H1 (cell line): ENCODE measurements at regions not wholly inside any gene's neighbourhood (a gene's known extent, or its start where the extent isn't known, plus 50 kb on each side); places are given as distances from the start of the nearest gene placed in this dataset.

Experiments used
- CTCF ChIA-PET: fragments of 300-600 bp; sonication (Branson Sonifier 250); formaldehyde crosslinking; loops from one replicate; lab custom pipeline; 2021; ENCODE audit not compliant: partially characterized antibody; lab: Charles Lee
- POLR2A ChIA-PET: fragments of 300-600 bp; sonication (Branson Sonifier 250); formaldehyde crosslinking; loops from one replicate; lab custom pipeline; 2021; ENCODE audit warnings: inconsistent platforms; ENCODE audit not compliant: partially characterized antibody; lab: Charles Lee
- DNase-seq, 2 experiments: peaks; one replicate each; pipeline versions ENCODE4 v3.0.0 to v3.0.0-alpha.2; 2010 to 2022; ENCODE audit warnings: low spot score in 2 of 2, low read depth in 1 of 2, mixed read lengths in 1 of 2
- FAIRE-seq: peaks from 2 replicates; lab custom pipeline; 2011; peaks lifted over from hg19 to GRCh38; lab: Jason Lieb, UNC
- H2AFZ ChIP-seq: 2 replicates; pipeline ENCODE4 v1.8.1; 2012; ENCODE audit warnings: low read length, inconsistent platforms
- H2AK5ac ChIP-seq: 2 replicates; pipeline ENCODE4 v1.6.1; 2013; ENCODE audit warnings: low read depth, low read length
- H2BK120ac ChIP-seq: replicated peaks from 2 replicates; pipeline ENCODE3; 2013; ENCODE audit warnings: low read depth, low read length, inconsistent platforms
- H2BK12ac ChIP-seq: 2 replicates; pipeline ENCODE4 v1.6.1; 2013; ENCODE audit warnings: low read depth, low read length
- H2BK15ac ChIP-seq: 2 replicates; pipeline ENCODE4 v1.6.1; 2013; ENCODE audit warnings: low read length
- H2BK20ac ChIP-seq: 2 replicates; pipeline ENCODE4 v1.6.1; 2013; ENCODE audit warnings: low read length
- H2BK5ac ChIP-seq: 2 replicates; pipeline ENCODE4 v1.6.1; 2013; ENCODE audit warnings: low read depth, low read length
- H3K14ac ChIP-seq: 2 replicates; pipeline ENCODE4 v1.6.1; 2013; ENCODE audit warnings: inconsistent platforms; ENCODE audit not compliant: insufficient read length
- H3K18ac ChIP-seq: 2 replicates; pipeline ENCODE4 v1.6.1; 2013; ENCODE audit warnings: low read length; ENCODE audit errors: extremely low read depth
- H3K23ac ChIP-seq: 2 replicates; pipeline ENCODE4 v1.6.1; 2013; ENCODE audit warnings: inconsistent platforms; ENCODE audit not compliant: insufficient read length
- H3K23me2 ChIP-seq: 2 replicates; pipeline ENCODE4 v1.6.1; 2013; ENCODE audit warnings: low read depth, low read length
- H3K27ac ChIP-seq: 2 replicates; pipeline ENCODE4 v1.6.1; 2011; ENCODE audit warnings: low read depth, low read length, inconsistent platforms
- H3K27me3 ChIP-seq, 4 experiments: replicated peaks in 1 of 4; 1 replicate in 1 of 4; 2 replicates in 3 of 4; pipeline versions ENCODE4 v1.6.1 to v1.8.1; 2011 to 2013; ENCODE audit warnings: low read length in 3 of 4, mild to moderate bottlenecking in 3 of 4, inconsistent platforms in 2 of 4, mixed read lengths in 2 of 4, moderate library complexity in 1 of 4; ENCODE audit not compliant: control insufficient read depth in 3 of 4, insufficient read depth in 3 of 4; ENCODE audit errors: extremely low read depth in 1 of 4
- H3K36me3 ChIP-seq, 4 experiments: 2 replicates each; pipeline versions ENCODE4 v1.6.1 to v1.8.1; 2011 to 2013; ENCODE audit warnings: mild to moderate bottlenecking in 4 of 4, low read length in 3 of 4, moderate library complexity in 2 of 4, control low read depth in 1 of 4, inconsistent platforms in 1 of 4; ENCODE audit not compliant: insufficient read depth in 4 of 4, control insufficient read depth in 2 of 4
- H3K4ac ChIP-seq: replicated peaks from 2 replicates; pipeline ENCODE3; 2013; ENCODE audit warnings: low read length, low read depth, mixed read lengths, inconsistent platforms; ENCODE audit not compliant: insufficient read length
- H3K4me1 ChIP-seq, 4 experiments: replicated peaks in 1 of 4; 1 replicate in 1 of 4; 2 replicates in 3 of 4; pipeline versions ENCODE4 v1.6.1 to v1.8.1; 2011 to 2013; ENCODE audit warnings: low read length in 3 of 4, inconsistent platforms in 2 of 4, mixed read lengths in 1 of 4; ENCODE audit not compliant: insufficient read depth in 4 of 4, control insufficient read depth in 3 of 4
- H3K4me2 ChIP-seq, 2 experiments: 2 replicates each; pipeline versions ENCODE4 v1.6.1 to v1.8.1; 2011 to 2013; ENCODE audit warnings: low read depth in 2 of 2, low read length in 2 of 2, control low read depth in 1 of 2, inconsistent platforms in 1 of 2, mild to moderate bottlenecking in 1 of 2; ENCODE audit not compliant: insufficient read depth in 1 of 2
- H3K4me3 ChIP-seq, 4 experiments: fragments of 200-600, 300-600 bp in 1 of 4; sonication (generic), shearing (Covaris generic), sonication (Bioruptor Twin) in 1 of 4; 2 replicates each; pipeline versions ENCODE4 v1.5.1 to v1.8.1; 2011 to 2016; ENCODE audit warnings: low read length in 4 of 4, low read depth in 3 of 4, control low read depth in 2 of 4, inconsistent platforms in 2 of 4, mild to moderate bottlenecking in 2 of 4, mixed read lengths in 1 of 4, moderate library complexity in 1 of 4; ENCODE audit not compliant: insufficient read depth in 2 of 4; ENCODE audit errors: extremely low read depth in 1 of 4
- H3K56ac ChIP-seq: replicated peaks from 2 replicates; pipeline ENCODE3; 2013; ENCODE audit warnings: low read depth, mild to moderate bottlenecking, mixed read lengths, low read length, inconsistent platforms; ENCODE audit not compliant: insufficient read length
- H3K79me1 ChIP-seq: 2 replicates; pipeline ENCODE4 v1.6.1; 2013; ENCODE audit warnings: low read depth, low read length, control low read depth
- H3K79me2 ChIP-seq, 2 experiments: 2 replicates each; pipeline versions ENCODE4 v1.6.1 to v1.8.1; 2012 to 2013; ENCODE audit warnings: low read length in 2 of 2, mild to moderate bottlenecking in 2 of 2, inconsistent platforms in 1 of 2; ENCODE audit not compliant: insufficient read depth in 2 of 2, control insufficient read depth in 1 of 2
- H3K9ac ChIP-seq, 4 experiments: replicated peaks in 1 of 4; 1 replicate in 1 of 4; 2 replicates in 3 of 4; pipeline versions ENCODE4 v1.6.1 to v1.8.1; 2011 to 2013; ENCODE audit warnings: low read depth in 3 of 4, low read length in 3 of 4, control low read depth in 2 of 4, mild to moderate bottlenecking in 2 of 4, moderate library complexity in 2 of 4, inconsistent platforms in 1 of 4; ENCODE audit errors: extremely low read depth in 1 of 4
- H3K9me3 ChIP-seq, 2 experiments: 2 replicates each; pipeline versions ENCODE4 v1.6.1 to v1.8.1; 2012 to 2013; ENCODE audit warnings: mild to moderate bottlenecking in 2 of 2, moderate library complexity in 2 of 2, control low read depth in 1 of 2, inconsistent platforms in 1 of 2, low read depth in 1 of 2, low read length in 1 of 2, mixed read lengths in 1 of 2; ENCODE audit not compliant: insufficient read depth in 2 of 2
- H4K20me1 ChIP-seq, 2 experiments: replicated peaks in 1 of 2; 2 replicates each; pipeline versions ENCODE3 to v1.8.1; 2011 to 2013; ENCODE audit warnings: inconsistent platforms in 2 of 2, low read length in 2 of 2, mild to moderate bottlenecking in 1 of 2; ENCODE audit not compliant: insufficient read depth in 2 of 2, control insufficient read depth in 1 of 2
- H4K5ac ChIP-seq: 2 replicates; pipeline ENCODE4 v1.6.1; 2013; ENCODE audit warnings: low read length, low read depth, mixed read lengths, inconsistent platforms; ENCODE audit not compliant: insufficient read length
- H4K8ac ChIP-seq: 2 replicates; pipeline ENCODE4 v1.8.0; 2013; ENCODE audit warnings: mild to moderate bottlenecking, moderate library complexity, low read length, inconsistent platforms; ENCODE audit not compliant: insufficient read depth; ENCODE audit errors: extremely low read depth
- H4K91ac ChIP-seq: replicated peaks from 2 replicates; pipeline ENCODE3; 2013; ENCODE audit warnings: low read length, mixed read lengths, inconsistent platforms; ENCODE audit not compliant: insufficient read length
- CBX8 ChIP-seq: fragments of 300-800, 300-1000 bp; sonication (generic); IDR thresholded peaks from 2 replicates; pipeline ENCODE4 v1.7.1; 2016; ENCODE audit warnings: low read depth, low read length, borderline replicate concordance
- E2F6 ChIP-seq: IDR thresholded peaks from 2 replicates; pipeline ENCODE4 v1.6.1; 2012; ENCODE audit warnings: inconsistent platforms
- EZH2 ChIP-seq: fragments of 200-600 bp; sonication (generic); IDR thresholded peaks from 2 replicates; pipeline ENCODE4 v1.7.1; 2012; ENCODE audit warnings: low read depth, mild to moderate bottlenecking, moderate library complexity, low read length, inconsistent platforms; ENCODE audit not compliant: severe bottlenecking
- HDAC2 ChIP-seq, 2 experiments: fragments of 300-600 bp in 1 of 2; sonication (generic) in 1 of 2; IDR thresholded peaks; 2 replicates each; pipeline ENCODE4 v1.6.1; 2011 to 2012; ENCODE audit warnings: low read depth in 2 of 2, low read length in 2 of 2, mild to moderate bottlenecking in 2 of 2, moderate library complexity in 2 of 2, borderline replicate concordance in 1 of 2, inconsistent platforms in 1 of 2
- KDM4A ChIP-seq: IDR thresholded peaks from one replicate; pipeline ENCODE4 v1.7.1; 2012; ENCODE audit warnings: low read depth, mild to moderate bottlenecking, moderate library complexity, low read length, inconsistent platforms; ENCODE audit not compliant: severe bottlenecking
- NRF1 ChIP-seq: IDR thresholded peaks from 2 replicates; pipeline ENCODE4 v1.6.1; 2011; ENCODE audit warnings: mild to moderate bottlenecking, low read depth, low read length, improper control_type of control experiment
- POLR2AphosphoS5 ChIP-seq: IDR thresholded peaks from 2 replicates; pipeline ENCODE4 v1.6.1; 2011; ENCODE audit warnings: low read depth, low read length
- RBBP5 ChIP-seq: IDR thresholded peaks from 2 replicates; pipeline ENCODE4 v1.7.1; 2012; ENCODE audit warnings: low read depth, mild to moderate bottlenecking, inconsistent platforms, low read length, moderate library complexity, borderline replicate concordance
- RNF2 ChIP-seq: fragments of 200-900, 300-1000 bp; sonication (generic); IDR thresholded peaks from 2 replicates; pipeline ENCODE4 v1.7.1; 2016; ENCODE audit warnings: borderline replicate concordance, low read depth, mild to moderate bottlenecking, antibody characterized with exemption, low read length; ENCODE audit not compliant: poor library complexity, severe bottlenecking; ENCODE audit errors: missing control alignments
- SIX5 ChIP-seq: IDR thresholded peaks from 2 replicates; pipeline ENCODE4 v1.6.1; 2011; ENCODE audit warnings: mild to moderate bottlenecking, low read depth, low read length
- SP2 ChIP-seq: IDR thresholded peaks from 2 replicates; pipeline ENCODE4 v1.6.1; 2012; ENCODE audit warnings: mild to moderate bottlenecking, low read length, inconsistent platforms
- SP4 ChIP-seq: IDR thresholded peaks from 2 replicates; pipeline ENCODE4 v1.6.1; 2012; ENCODE audit warnings: low read length, inconsistent platforms
- SUZ12 ChIP-seq: fragments of 200-600 bp; sonication (generic); IDR thresholded peaks from 2 replicates; pipeline ENCODE4 v1.6.1; 2012; ENCODE audit warnings: mild to moderate bottlenecking, inconsistent platforms, low read length, moderate library complexity, mixed read lengths
- TBP ChIP-seq: IDR thresholded peaks from 2 replicates; pipeline ENCODE4 v1.6.1; 2011; ENCODE audit warnings: low read depth, low read length, improper control_type of control experiment
- WGBS, 2 experiments: shearing (Covaris generic) in 1 of 2; methylation state at CpG; one replicate each; pipeline versions ENCODE4 v1.1.6 to v1.1.7; 2013 to 2015; ENCODE audit warnings: low lambda C conversion rate in 2 of 2, mixed read lengths in 2 of 2, inconsistent platforms in 1 of 2, low coverage in 1 of 2, missing lambda C conversion rate in 1 of 2; ENCODE audit not compliant: insufficient replicate concordance in 2 of 2, insufficient coverage in 1 of 2, insufficient read length in 1 of 2; ENCODE audit errors: extremely low coverage in 1 of 2, missing lambda C conversion rate in 1 of 2; 5-methylcytosine and 5-hydroxymethylcytosine counted together

- no peak overlapping the region for H4K5ac ChIP-seq
- no peak overlapping the region for H3K23ac ChIP-seq
- H2BK5ac ChIP-seq = no peak overlapping the region
- no peak overlapping the region for H4K91ac ChIP-seq
- H2BK15ac ChIP-seq = no peak overlapping the region
- no peaks in the 10 kb centered on the region; the same call in 1 of the 2 replicates for H3K23me2 ChIP-seq
- H4K20me1 ChIP-seq = no peaks in the 10 kb centered on the region
- ChIA-PET CTCF (no interaction called here), POLR2A (no interaction called here)
- no peaks in the 10 kb centered on the region for H3K79me2 ChIP-seq
- no peak overlapping the region for H4K8ac ChIP-seq
- H3K18ac ChIP-seq = no peak overlapping the region
- no peak overlapping the region for H3K4ac ChIP-seq
- H2BK120ac ChIP-seq = no peak overlapping the region
- H3K9me3 ChIP-seq = peaks cover 36 to 61% of the 10 kb centered on the region in 2 experiments
- no peak overlapping the region for H3K9ac ChIP-seq
- no peak overlapping the region for H3K4me2 ChIP-seq
- H3K14ac ChIP-seq = no peak overlapping the region
- H3K79me1 ChIP-seq = no peaks in the 10 kb centered on the region
- H3K4me1 ChIP-seq = no peaks in the 10 kb centered on the region
- H2BK12ac ChIP-seq = no peak overlapping the region
- H3K36me3 ChIP-seq = peaks cover 0 to 3% (median 0%) of the 10 kb centered on the region in 4 experiments; a peak in 1 of 8 replicates
- no peak overlapping the region for H3K27ac ChIP-seq
- no peak overlapping the region for H2AK5ac ChIP-seq
- H2AFZ ChIP-seq = no peak overlapping the region
- H3K56ac ChIP-seq = no peak overlapping the region
- no peaks in the 10 kb centered on the region for H3K27me3 ChIP-seq
- FAIRE-seq (no peak), DNase-seq (no peak)
- 90% methylated on average over 12 of the region's 14 CpGs; no CpG with 5 or more reads in 1 of the 2 experiments for WGBS, 2 experiments
- H3K4me3 ChIP-seq = no peak overlapping the region
- no peak overlapping the region for H2BK20ac ChIP-seq
- TF ChIP-seq POLR2AphosphoS5 (no peak), NRF1 (no peak), HDAC2 (IDR thresholded peaks at IDR 0.05; ENCODE audit: borderline replicate concordance in 1 of 2, low read depth in 2 of 2, low read length in 2 of 2) (no peak), SIX5 (no peak), SP2 (no peak), RNF2 (no peak), SP4 (no peak), TBP (no peak), RBBP5 (no peak), SUZ12 (no peak), EZH2 (no peak), CBX8 (no peak), KDM4A (no peak), E2F6 (no peak)
Measured at GRCh38 chr17:22410136-22410535, 717.8 kb downstream of the KCNJ18 start.
